Left ventricle myocardium superior (tissue), 1 donor: ENCODE measurements at regions not wholly inside any gene's neighbourhood (a gene's known extent, or its start where the extent isn't known, plus 50 kb on each side); places are given as distances from the start of the nearest gene placed in this dataset.

Experiments used
- ATAC-seq: fragments of 200-7000 bp; cut with Tn5 transposase; one replicate; pipeline ENCODE4 v1.9.1; 2020; ENCODE audit warnings: mild to moderate bottlenecking, moderate library complexity
- DNase-seq: peaks from one replicate; pipeline ENCODE4 v3.0.0-alpha.2; 2020
- intact Hi-C: fragments of 100-400 bp; cut with micrococcal nuclease; formaldehyde crosslinking; loops from one replicate; pipeline ENCODE4 v1.11.0; 2022
- donor health status: DM: no; HTN: yes; CAD: no; lungs with severe emphysema.

DNA sequence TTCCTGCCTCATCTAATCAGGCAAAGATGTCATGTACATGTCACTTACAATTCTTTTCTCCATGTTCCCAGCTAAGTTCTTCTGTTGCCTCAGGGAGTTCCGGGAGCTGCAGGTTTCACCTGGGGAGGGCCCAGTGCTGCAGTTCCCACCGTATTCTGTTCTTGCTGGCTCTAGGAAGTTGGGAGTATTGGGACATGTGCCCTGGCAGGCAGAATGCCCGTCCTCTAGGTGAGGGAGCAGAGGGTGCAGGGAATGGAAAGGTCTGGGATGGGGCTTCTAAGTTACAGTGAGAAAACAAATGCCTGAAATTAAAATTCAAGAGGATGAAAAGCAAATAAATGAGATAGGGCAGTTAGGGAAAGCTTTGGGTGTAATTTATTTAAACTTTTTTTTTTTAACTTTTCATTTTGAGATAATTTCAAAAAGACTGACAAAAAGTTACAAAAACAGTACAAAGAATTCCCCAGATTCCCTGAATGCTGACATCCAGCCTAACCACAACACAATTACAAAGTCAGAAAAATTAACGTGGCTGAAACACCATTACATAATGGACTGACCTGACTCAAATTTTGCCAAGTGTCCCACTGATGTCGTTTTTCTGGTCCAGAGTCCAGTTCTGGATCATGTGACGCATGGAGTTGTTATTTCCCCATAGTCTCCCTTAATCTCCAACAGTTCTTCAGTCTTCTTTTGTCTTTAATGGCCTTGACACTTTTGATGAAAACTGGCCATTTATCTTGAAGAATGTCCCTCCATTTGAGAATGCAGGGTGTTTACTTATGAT lies 187.2 kb upstream of the MYL2 start:
- no peak for ATAC-seq
- DNase-seq, result no peak
- intact Hi-C loops, result no loop called here

DNA sequence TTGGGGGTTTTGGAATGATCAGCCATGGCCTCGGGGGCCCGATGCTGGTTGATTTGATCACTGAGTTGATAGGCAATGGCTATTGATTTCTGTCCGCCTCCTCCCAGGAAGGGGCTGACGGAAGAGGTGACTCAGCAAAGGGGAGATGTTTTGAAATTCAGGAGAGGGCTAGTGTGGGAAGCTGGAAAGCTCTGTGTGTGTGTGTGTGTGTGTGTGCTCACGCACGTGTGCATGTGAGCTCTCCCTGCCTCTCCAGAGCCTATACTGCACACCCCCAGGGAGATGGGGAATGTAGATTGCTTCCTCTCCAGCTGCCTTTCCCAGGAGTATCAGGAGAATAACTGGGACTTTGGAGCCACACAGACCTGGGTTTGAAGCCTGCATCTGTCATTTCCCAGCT lies 184.9 kb upstream of the MYL2 start:
- DNase-seq, result no peak
- ATAC-seq, result no peak
- intact Hi-C loops, result no loop called here

DNA sequence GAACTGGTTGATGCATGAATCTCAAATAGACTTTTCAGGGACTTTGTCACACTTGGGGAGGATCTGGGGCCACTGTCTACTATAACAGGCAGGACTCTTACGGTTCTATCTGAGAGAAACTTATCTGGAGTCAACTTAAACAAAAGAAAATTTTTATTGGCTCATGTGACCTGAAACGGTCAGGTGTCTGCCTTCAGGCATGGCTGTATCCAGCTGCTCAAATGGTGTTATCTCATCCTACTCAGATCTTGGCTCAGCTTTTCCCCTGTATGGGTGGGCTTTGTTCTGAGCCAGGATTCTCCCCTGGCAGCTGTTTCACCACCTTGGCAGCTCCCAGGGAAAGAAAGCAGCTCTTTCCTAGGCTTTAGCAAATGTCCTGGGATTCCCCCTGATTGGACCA lies 183.2 kb upstream of the MYL2 start:
- DNase-seq, result no peak
- intact Hi-C loops, result no loop called here
- no peak for ATAC-seq

DNA sequence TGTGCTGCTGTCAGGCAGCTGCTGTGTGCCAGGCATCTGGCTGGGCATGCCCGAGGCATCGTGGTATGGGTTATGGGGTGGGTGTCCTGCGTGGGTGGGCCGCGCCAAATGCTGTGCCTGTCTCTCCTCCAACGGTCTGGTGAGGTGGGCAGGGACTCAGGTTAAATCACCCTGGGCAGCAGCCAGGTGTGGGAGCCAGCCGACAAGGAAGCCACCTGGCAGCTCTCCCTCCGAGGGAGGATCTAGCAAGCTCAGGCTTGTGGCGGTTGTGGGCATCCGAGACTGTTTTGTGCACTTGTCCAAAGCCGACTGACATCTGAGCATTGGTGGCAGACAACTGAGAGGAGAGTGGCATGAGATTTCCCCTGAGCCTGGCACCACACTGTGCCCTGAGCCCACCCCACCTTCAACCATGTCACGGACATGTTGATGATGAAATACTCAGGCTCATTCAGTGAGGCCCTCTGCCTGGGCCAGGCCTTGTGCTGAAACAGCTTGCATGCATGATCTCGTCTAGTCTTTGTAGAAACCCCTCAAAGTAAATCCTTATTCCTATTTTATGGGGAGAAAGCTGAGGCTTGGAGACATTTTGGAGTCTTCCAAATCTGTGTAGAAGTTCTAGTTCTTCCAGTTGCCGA lies 181.8 kb upstream of the MYL2 start:
- ATAC-seq, result no peak
- no peak for DNase-seq
- intact Hi-C loops, result no loop called here

DNA sequence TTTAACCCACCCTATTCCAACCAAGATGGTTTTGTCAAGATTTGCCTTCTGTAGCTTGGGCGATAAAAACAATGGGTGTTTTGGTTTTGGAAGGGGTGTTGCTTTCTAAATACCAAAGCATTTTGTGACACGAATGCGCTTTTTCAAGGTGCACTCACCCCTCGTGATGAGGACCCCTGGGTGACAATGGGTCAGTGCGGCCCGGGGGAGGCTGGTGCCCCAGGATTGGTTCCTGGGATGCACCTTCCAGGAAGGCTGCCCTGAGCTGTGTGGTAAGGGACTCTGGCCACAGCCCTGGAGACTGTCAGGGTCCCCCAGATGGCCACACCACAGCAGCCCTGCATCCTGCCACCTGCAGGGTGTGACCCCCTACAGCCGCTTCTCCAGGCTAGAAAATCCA lies 180.6 kb upstream of the MYL2 start:
- DNase-seq (no peak), ATAC-seq (no peak)
- intact Hi-C loops, result no loop called here

DNA sequence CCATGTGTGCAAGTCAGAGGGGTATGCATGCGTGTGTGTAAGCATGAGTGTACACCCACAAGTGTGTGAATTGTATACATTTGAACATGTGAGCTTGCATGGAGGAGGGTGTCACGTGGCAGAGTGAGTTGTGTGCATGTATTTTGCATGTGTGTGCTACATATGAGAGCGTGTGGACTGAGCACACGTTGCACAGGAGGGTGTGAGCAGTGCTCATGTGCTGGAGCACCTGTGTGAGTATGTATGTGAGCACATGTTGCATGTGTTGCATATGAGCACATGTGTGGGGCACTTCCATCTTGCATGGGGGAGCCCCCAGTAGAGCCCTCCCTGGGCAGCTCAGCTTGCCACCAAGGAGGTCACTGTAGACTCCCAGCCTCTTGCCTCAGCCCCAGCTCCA lies 180.2 kb upstream of the MYL2 start:
- intact Hi-C loops, result no loop called here
- DNase-seq, result no peak

DNA sequence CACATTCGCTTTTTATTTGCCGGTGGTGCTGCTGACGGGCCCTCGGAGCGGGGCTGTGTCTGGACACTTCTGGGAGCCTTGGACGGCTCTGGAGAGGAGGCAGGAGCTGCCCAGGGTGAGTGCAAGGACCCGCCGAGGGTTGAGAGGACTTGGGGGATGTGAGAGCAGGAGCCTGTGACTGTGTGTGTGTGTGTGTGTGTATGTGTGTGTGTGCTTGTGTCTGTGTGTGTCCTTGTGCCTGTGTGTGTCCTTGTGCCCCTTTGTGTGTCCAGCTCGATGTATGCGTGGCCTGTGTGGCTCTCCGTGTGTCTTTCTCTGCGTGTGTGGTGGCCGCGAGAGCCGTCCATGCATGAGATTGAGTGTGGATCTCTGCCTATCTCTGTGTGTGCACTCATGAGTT lies 179.6 kb upstream of the MYL2 start:
- ATAC-seq, result no peak
- intact Hi-C loops, result no loop called here

More for the DNA sequence above, 180.2 kb upstream of the MYL2 start:
- no peak for ATAC-seq

DNA sequence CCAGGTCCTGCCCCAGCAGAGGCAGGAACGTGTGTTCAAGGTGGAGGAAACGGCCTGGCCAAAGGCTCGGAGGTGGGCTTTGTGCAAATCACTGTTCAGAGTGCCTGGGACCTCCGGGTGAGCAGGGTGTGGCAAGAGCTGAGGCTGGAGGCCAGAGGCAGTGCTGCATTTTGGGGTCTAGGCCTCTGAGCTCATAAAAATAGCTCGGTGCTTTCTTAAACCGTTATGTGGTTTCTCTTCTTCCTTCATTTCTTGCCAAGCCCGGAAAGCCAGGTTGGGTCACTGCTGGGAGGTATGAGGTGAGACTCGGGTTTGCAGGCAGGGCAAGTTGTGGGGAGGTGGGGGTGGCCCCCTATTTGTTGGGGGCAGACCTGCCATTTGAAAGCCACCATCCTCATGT lies 178.8 kb upstream of the MYL2 start:
- DNase-seq (no peak), ATAC-seq (no peak)
- intact Hi-C loops, result no loop called here

More for the DNA sequence above, 179.6 kb upstream of the MYL2 start:
- no peak for DNase-seq

DNA sequence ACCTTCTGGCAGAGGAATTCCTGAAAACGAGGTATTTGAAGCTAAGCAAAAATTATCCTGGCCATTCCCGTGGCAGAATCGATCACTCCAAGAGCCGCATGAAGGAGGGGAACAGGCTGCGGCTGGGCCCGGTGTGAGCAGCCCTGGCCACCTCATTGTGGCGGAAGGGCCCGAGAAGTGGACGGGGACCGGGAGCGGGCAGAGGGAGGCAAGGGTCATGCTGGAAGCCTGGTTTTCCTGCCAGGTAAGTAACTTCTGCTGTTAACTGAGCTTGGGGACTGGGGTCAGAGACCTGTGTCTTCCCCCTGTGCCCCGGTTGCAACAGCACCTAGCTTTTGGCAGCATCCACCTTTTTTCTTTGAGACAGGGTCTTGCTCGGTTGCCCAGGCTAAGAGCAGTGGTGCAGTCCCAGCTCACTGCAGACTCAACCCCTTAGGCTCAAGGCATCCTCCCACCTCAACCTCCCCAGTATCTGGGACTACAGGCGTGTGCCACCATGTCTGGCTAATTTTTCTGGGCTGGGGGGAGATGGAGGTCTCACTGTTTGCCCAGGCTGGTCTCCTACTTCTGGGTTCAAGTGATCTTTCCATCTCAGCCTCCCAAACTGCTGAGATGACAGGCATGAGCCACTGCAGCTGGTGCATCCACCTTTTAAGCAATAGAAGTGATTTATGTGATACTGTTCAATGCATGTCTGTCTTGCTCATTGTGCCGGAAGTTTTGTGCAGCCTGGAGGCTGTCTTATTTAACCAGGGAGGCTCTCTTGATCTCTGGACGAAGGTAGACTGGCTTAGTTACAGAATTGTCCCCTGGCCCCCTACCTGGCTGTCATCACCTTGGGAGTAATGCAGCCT lies 174.0 kb upstream of the MYL2 start:
- no peak for ATAC-seq
- intact Hi-C loops, result no loop called here
- DNase-seq, result no peak

DNA sequence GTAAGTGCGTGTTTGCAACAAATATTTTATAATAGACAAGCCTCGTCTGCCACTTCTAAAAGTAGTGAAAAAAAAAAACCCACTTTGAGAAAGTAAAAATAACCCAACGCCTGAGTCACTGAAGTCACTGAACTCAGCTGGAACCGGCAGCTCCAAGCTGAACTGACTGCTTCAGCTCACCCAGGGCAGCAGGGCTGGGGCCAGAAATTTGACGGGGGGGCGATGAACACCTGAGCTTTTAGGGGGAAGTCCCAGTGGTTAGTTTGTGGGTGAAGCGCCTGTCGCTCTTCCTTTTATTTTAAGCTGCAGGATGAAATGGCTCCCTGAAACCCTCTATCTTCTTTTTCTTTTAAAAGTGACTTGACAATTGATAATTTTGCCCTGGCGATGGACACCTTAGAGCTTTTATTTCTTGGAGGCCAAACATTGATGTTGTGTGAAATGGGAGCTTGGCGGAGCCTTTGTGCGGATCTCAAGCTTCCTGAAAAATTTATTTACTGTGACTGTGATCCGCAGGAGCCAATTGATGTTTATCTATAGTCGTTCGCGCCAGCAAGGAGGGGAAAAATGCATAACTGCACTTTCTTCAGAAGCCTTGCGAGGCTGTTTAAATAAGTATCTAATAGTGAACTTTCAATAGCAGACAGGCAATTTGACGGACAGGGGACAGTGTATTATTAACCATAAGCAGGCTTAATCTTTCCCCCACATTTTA lies 173.2 kb upstream of the MYL2 start:
- intact Hi-C loops, result no loop called here
- ATAC-seq (no peak), DNase-seq (no peak)

DNA sequence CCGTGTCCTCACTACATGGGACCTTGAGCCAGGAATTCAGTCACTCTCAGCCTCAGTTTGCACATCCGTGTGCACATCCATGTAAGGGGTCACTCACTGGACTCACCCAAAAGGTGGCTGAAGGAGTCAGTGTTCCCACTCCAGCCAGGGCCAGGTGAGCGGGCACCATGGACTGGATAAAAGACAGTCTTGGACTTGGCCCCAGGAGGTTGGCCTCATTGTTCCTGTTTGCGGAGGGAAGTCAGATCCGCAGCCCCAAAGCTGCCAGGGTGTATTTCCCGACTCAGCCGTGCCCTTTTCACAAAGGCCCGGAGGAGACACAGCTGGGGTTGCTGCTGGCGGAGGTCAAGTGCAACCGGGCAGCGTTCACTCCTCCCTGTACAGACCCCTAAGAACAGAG lies 170.7 kb upstream of the MYL2 start:
- intact Hi-C loops, result no loop called here
- DNase-seq (no peak), ATAC-seq (no peak)

DNA sequence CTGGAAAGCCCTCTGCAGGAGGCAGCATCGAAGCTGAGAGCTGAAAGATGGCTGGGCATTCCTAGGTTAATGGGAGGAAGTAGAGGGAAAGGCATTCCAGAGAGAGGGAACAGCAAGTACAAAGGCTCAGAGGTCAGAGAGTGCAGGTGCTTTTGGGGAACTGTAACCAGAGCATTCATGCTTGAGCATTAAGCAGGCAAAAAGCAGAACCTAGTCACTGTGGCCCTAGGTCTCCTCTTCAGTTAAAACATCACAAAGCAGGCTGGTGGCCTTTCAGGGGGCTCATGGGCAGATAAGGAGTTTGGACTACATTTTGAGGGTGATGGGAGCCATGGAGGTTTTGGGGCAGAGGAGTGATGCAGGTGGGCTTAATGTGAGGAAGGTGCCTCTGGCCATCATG lies 169.2 kb upstream of the MYL2 start:
- intact Hi-C loops, result no loop called here
- no peak for ATAC-seq
- DNase-seq, result no peak

DNA sequence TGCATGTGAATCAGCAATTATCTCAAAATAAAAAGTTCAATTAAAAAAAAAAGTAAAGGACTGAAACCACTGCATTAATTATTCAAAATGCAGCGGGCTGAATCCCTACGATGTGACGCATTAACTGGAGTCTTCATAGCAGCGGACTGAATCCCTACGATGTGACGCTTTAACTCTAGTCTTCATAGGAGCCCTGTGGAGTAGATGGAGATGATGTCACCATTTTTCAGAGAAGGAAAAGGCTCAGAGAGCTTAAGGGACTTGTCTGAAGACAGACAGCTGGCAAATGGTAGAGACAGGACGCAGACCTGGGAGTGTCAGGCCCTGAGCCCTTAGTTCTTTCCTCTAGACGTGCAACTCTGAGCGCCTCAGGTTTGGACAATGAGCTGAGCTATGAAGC lies 168.0 kb upstream of the MYL2 start:
- ATAC-seq, result no peak
- intact Hi-C loops, result no loop called here
- no peak for DNase-seq

DNA sequence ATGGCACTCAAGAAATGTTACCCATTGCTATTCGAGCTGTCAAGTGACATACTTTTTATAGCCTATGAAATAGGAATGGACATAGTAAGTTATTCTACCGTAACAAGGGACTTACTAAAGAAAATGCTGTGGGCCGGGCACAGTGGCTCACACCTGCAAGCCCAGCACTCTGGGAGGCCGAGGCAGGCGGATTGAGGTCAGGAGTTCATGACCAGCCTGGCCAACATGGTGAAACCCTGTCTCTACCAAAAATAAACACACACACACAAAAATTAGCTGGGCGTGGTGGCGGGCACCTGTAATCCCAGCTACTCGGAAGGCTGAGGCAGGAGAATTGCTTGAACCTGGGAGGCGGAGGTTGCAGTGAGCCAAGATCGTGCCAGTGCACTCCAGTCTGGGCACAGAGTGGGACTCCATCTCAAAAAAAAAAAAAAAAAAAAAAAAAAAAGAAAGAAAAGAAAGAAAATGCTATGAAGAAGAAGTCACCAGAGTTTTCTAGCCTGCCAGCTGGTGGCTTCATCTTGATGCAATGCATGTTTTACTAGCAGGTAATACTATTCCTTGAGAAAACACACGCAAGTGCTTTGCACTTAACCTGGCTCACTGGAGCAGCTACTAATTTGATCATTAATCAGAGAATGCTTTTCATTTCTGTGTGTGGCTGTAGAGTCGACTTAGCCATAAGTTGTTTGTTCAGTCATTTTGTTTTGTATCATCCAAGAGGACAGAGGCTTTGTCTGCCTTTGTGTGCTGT lies 166.7 kb upstream of the MYL2 start:
- ATAC-seq (no peak), DNase-seq (no peak)
- intact Hi-C loops, result no loop called here

DNA sequence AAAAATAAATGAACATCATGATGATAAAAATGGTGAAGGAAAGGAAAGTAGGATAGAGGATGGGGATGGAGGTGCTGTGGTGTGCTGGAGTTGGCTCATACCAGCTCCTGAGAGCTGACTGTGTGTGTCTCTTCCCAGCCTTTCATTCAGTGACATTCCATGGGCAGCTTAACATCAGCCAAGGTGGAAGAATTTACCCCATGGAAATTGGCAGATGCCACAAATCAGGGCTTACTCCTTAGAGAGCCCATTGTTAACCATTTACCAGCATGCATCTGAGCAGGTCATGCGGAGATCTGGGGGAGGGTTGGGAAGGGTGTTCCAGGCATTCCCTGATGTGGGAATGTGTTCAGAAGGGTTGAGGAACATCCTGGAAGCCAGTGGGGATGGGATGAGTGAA lies 164.7 kb upstream of the MYL2 start:
- DNase-seq, result no peak
- intact Hi-C loops, result no loop called here
- no peak for ATAC-seq

DNA sequence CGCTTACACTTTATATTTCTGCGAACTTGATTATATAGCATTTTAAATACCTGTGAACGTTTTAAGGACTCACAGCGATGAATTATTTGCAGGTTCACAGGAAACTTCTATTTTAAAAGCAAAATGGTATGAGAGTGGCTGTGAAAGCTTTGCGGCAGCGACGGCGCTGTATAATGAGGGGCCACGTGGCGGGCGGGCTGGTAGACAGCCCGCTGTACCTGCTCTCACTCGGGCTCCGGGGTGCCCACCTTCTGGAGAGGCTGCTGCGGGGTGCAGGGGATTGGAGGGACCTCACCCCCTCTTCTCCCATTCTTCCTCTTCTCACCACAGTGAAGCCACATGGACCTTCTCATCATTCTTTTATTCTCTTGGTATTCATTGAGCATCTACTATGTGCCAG lies 164.2 kb upstream of the MYL2 start:
- DNase-seq, result no peak
- ATAC-seq, result no peak
- intact Hi-C loops, result no loop called here

DNA sequence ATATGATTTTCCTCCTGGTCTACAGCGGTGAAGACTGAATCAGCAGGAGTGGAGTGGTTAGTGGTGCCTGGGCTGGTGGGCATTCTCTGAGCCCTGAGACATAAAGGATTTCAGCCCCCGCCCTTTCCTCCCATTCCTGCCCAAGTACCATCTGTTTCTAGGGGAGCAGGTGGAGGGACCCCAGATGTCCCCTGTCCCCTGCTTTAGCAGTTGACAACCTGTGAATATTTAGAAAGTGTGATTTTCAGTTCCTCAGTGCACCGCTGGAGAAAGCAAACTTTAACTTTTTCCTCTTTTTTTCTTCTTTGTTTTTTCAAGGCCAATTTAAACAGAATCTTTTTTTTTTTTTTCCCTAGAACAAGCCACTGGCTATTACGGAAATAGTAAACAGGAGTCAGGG lies 163.8 kb upstream of the MYL2 start:
- DNase-seq (no peak), ATAC-seq (no peak)
- intact Hi-C loops, result no loop called here

DNA sequence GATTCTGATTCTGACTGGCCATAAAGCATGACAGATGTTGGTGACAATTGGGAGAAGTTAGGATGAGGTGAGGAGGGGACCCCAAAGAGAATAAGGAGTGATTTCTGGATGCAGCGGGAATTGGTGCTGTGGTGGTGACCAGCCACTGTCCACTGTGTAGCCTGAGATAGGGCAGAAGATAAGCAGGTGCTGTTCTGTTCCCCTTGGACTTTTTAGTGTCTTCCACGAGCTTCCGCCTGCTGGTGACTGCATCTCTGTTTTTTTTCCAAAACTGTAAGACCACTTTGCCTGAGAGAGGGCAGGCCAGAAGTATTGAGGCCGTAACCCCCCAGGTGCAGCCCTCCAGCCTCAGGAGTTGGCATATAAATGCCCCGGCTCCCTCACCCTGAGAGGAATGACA lies 161.2 kb upstream of the MYL2 start:
- ATAC-seq (no peak), DNase-seq (no peak)
- intact Hi-C loops, result no loop called here

DNA sequence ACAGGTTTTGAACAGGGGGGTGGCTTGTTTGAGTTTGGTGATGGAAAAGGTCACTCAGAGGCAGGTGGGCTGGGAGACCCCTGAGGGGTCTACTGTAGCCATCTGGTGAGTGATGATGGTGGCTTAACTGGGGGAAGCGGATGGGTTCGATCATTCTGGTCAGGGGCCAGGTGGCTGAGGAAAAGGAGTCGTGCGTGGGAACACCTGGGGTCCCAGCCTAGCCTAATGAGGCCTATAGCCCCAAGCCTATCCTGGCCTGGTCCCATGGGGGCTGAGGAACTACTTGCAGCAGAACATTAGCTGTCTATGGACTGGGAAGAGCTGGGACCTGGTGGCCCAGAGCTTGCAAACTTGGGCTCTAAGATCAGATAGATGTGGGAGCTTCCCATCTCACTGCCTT lies 158.4 kb upstream of the MYL2 start:
- ATAC-seq (no peak), DNase-seq (no peak)
- intact Hi-C loops, result no loop called here
